IPS DF 6.9 (cell line): ENCODE measurements at regions not wholly inside any gene's neighbourhood (a gene's known extent, or its start where the extent isn't known, plus 50 kb on each side); places are given as distances from the start of the nearest gene placed in this dataset.

ENCODE experiments used
- DNase-seq: peaks from one replicate; pipeline ENCODE4 v3.0.0-alpha.2; 2013; ENCODE audit warnings: low read depth, low spot score
- H3K27ac ChIP-seq: one replicate; pipeline ENCODE4 v1.5.1; 2013; ENCODE audit warnings: low read length, control low read depth
- H3K27me3 ChIP-seq: 2 replicates; pipeline ENCODE4 v1.6.1; 2013; ENCODE audit warnings: mild to moderate bottlenecking, low read length; ENCODE audit not compliant: control insufficient read depth, insufficient read depth
- H3K36me3 ChIP-seq: 2 replicates; pipeline ENCODE4 v1.6.1; 2013; ENCODE audit warnings: low read length; ENCODE audit not compliant: control insufficient read depth, insufficient read depth
- H3K4me1 ChIP-seq: 2 replicates; pipeline ENCODE4 v1.6.1; 2013; ENCODE audit warnings: low read length; ENCODE audit not compliant: control insufficient read depth, insufficient read depth
- H3K4me3 ChIP-seq: 2 replicates; pipeline ENCODE4 v1.5.1; 2013; ENCODE audit warnings: mild to moderate bottlenecking, low read length
- H3K9me3 ChIP-seq: 2 replicates; pipeline ENCODE4 v1.6.1; 2013; ENCODE audit warnings: low read length, inconsistent platforms; ENCODE audit not compliant: control insufficient read depth, insufficient read depth
- WGBS: extraction: QIAGEN DNeasy Blood & Tissue Kit; methylation state at CpG from one replicate; pipeline ENCODE4 v1.1.7; 2013; ENCODE audit warnings: mixed read lengths, missing lambda C conversion rate; ENCODE audit not compliant: insufficient read length, insufficient coverage; 5-methylcytosine and 5-hydroxymethylcytosine counted together

DNA sequence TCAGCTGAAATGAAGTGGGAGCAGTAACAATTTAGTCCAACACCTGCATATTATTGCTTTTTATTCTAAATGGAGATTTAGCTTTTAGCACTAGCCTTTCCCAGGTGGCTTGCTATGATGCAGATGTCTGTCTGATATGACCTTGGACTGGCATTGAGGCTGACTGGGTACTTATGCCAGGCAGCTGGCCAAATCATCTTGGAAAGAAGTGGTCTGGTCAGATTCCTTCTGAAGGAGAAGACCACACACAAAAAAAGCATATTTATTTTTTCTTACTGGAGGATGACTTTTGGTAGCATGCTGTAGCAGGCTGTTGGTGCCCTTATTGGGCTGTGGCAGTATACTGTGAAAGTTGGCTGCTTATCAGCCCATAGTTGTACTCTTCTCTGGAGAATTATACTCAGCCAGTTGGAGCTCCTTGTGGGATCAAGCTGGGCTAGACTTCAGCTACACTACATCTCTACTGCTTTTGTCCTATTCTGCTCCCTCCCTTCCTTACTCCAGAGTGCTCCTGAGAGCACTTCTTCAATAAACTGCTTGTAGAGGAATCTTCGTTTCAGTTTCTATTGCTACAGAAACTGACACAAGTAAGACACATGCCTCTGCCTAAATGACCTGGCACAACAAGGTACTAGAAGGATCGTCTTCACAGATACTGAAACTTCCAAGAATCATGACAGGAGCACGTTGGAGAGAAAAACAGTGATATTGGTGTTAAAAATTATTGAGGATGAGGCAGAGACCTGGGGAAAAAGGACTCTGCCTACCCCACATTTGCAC, 196.8 kb upstream of the RPS6KA3 start:
- no CpG with 5 or more reads among the region's 3 CpGs for WGBS
- no peaks in the 10 kb centered on the region for H3K4me1 ChIP-seq
- no peaks in the 10 kb centered on the region for H3K27me3 ChIP-seq
- no peak for DNase-seq
- no peak overlapping the region for H3K27ac ChIP-seq
- no peak overlapping the region for H3K4me3 ChIP-seq
- H3K9me3 ChIP-seq = no peaks in the 10 kb centered on the region
- H3K36me3 ChIP-seq = no peaks in the 10 kb centered on the region

DNA sequence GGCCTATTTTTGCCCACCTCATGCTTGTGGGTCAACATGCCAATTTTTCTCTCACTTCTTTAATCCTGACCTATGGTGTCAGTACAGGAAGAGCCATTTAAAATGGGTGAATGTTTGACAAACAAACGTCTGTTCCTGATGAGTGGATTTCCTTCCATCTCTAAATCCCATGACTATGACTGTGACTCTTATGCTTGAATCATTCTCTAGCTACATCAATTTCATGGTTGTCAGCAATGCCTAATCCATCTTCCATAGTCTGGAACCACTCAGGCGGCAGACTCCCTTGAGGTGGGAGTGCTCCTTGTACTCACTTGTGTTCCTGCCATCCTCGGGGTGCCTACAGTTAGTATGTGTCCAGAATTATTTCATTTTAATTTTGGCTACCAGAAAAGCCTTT, 194.9 kb upstream of the RPS6KA3 start:
- no peak for DNase-seq
- Histone ChIP-seq H3K36me3 (no peaks in the 10 kb centered on the region), H3K9me3 (no peaks in the 10 kb centered on the region), H3K4me1 (no peaks in the 10 kb centered on the region), H3K27me3 (no peaks in the 10 kb centered on the region), H3K4me3 (no peak overlapping the region), H3K27ac (no peak overlapping the region)
- WGBS = no CpG with 5 or more reads among the region's 3 CpGs

DNA sequence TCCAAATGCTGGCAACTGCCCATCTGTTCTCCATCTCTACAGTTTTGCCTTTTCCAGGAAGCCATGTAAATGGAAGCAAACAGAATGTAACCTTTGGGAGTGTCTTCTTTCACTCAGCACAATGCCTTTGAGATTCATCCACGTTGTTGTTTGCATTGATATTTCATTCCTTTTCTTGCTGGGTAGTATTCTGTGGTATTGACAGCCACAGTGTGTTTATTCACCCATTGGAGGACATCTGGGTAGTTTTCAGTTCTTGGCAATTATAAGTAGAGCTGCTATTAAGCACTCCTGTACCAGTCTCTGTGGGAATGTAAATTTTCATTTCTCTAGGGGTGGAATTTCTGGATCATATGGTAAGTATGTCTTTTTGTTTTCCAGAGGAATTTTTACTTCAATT, 194.3 kb upstream of the RPS6KA3 start:
- Histone ChIP-seq H3K27ac (no peak overlapping the region), H3K27me3 (no peaks in the 10 kb centered on the region), H3K9me3 (no peaks in the 10 kb centered on the region), H3K4me3 (no peak overlapping the region), H3K36me3 (no peaks in the 10 kb centered on the region), H3K4me1 (no peaks in the 10 kb centered on the region)
- DNase-seq = no peak
- WGBS = no CpG with 5 or more reads among the region's 1 CpG

DNA sequence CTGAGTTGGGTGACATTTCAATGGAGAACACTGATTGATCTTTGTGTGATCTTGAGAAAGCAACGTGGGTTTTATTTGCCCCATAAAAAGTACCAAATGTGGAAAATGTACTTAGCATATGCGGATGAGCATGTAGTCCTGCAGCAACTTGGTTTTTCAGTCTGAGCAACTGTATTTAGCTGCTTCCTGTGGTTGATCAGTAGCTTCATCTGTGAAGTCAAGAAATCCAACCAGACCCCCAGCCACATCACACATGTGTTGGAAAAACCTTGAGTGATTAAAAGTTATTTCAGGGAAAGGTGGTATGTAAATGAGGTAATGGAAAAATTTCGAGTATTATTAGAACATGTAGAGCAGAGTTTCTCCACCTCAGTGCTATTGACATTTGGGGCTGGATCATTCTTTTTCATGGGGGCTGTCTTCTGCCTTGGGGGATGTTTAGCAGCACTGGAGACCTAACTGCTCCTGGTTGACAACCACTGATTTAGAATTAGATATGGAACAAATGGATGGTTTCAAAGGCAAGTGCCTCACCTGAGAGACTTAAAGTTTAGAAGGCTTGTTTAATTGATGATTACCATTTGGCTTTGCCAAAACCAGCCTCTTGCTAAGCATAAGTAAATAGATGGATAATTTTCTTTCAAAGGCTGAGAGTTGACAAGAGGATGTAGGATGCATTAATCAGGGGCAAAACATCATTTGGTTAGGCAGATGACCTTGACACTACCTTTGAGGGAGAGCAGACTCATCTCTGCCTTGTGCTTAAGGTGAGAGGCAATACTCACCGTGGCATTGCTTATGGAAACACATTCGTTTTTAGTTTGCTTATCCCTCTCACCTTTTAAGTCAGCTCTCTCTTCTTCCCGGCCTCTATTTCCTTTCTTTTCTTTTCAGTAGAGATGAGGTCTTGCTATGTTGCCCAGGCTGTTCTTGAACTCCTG, 193.0 kb upstream of the RPS6KA3 start:
- no peaks in the 10 kb centered on the region for H3K36me3 ChIP-seq
- WGBS = 100% methylated on average over 1 of the region's 6 CpGs
- DNase-seq = no peak
- H3K27me3 ChIP-seq = no peaks in the 10 kb centered on the region
- H3K4me3 ChIP-seq = no peak overlapping the region
- no peaks in the 10 kb centered on the region for H3K9me3 ChIP-seq
- no peak overlapping the region for H3K27ac ChIP-seq
- H3K4me1 ChIP-seq = no peaks in the 10 kb centered on the region

DNA sequence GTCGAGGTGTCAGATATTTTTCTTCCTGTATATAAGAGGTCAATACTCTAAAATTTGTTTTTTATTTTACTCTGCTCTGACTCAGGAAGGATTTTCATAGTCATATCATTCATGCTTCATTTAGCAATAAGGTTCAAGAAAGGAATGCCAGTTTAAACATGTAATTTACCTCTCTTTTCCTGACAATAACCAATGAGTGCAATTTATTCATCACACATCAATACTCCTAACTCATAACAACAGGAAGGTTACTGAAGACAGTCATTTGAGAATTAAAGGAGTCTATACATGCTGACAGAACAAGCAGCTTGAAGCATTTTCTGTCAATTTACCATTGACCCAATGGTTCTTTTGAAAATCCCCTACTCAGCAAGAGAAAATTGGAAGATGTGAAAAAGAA, 190.3 kb upstream of the RPS6KA3 start:
- no peak for DNase-seq
- Histone ChIP-seq H3K9me3 (no peaks in the 10 kb centered on the region), H3K27me3 (no peaks in the 10 kb centered on the region), H3K4me1 (no peaks in the 10 kb centered on the region), H3K4me3 (no peak overlapping the region), H3K36me3 (no peaks in the 10 kb centered on the region), H3K27ac (no peak overlapping the region)
- no CpG with 5 or more reads among the region's 1 CpG for WGBS

DNA sequence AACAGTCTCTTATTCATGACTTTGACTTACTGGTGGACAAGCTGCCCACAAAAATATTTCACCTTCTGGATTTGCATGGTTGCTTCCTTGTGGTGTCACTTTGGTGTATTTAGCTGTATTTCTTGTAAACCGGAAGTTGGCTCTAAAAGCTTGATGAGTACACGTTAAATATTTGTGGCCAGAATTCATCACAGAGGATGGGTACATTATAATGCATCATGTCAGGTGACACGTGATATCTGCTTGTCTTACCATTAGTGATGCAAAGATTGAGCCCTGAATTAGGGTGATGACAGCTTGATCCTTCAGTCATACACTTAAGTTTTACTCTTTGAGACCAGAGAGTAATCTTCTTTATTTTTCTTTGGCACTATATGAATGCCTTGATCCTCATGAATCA, 188.3 kb upstream of the RPS6KA3 start:
- Histone ChIP-seq H3K9me3 (no peaks in the 10 kb centered on the region), H3K36me3 (no peaks in the 10 kb centered on the region), H3K4me1 (no peaks in the 10 kb centered on the region), H3K27me3 (no peaks in the 10 kb centered on the region), H3K4me3 (no peak overlapping the region), H3K27ac (no peak overlapping the region)
- no CpG with 5 or more reads among the region's 3 CpGs for WGBS
- no peak for DNase-seq

DNA sequence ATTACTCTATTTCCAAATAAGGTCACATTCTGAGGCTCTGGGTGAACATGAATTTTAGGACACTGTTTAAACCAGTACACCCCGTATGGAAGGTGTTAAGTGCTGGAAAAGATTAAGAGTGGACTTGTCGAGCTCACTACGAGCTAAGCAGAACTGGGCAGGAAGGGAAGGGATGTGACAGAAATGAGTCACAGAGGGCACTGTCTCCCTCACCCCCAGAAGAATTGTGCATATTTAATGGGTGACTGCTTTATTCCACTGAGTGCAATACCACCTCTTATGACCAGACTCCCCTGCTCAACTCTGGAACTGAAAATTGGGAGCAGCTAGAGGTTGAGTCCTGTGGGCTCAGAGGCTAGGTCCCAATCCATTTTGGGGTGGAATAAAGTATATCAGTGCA, 187.4 kb upstream of the RPS6KA3 start:
- H3K36me3 ChIP-seq = no peaks in the 10 kb centered on the region
- no peak for DNase-seq
- H3K27ac ChIP-seq = no peak overlapping the region
- no CpG with 5 or more reads among the region's 3 CpGs for WGBS
- no peaks in the 10 kb centered on the region for H3K27me3 ChIP-seq
- H3K9me3 ChIP-seq = no peaks in the 10 kb centered on the region
- H3K4me1 ChIP-seq = no peaks in the 10 kb centered on the region
- H3K4me3 ChIP-seq = no peak overlapping the region

DNA sequence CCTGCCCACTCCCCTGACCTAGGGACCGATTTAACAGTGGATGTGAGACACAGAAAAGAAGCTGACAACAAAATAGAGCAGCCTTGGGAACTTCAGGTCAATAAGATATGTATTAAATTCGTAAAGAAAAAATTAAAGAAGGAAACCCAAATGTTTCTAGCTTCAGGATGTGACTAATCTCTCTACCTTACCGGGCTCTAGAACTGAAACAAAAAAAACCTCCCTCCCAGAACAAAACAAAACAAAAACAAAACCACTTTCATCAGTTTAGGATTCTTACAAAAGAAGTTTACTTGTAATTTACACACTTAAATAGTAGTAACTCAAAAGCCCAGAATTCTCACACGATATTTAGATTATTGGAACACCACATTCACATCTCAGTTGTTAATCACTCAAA, 185.8 kb upstream of the RPS6KA3 start:
- Histone ChIP-seq H3K4me1 (no peaks in the 10 kb centered on the region), H3K27me3 (no peaks in the 10 kb centered on the region), H3K4me3 (no peak overlapping the region), H3K27ac (no peak overlapping the region), H3K9me3 (no peaks in the 10 kb centered on the region), H3K36me3 (no peaks in the 10 kb centered on the region)
- WGBS = no CpG with 5 or more reads among the region's 4 CpGs
- no peak for DNase-seq

DNA sequence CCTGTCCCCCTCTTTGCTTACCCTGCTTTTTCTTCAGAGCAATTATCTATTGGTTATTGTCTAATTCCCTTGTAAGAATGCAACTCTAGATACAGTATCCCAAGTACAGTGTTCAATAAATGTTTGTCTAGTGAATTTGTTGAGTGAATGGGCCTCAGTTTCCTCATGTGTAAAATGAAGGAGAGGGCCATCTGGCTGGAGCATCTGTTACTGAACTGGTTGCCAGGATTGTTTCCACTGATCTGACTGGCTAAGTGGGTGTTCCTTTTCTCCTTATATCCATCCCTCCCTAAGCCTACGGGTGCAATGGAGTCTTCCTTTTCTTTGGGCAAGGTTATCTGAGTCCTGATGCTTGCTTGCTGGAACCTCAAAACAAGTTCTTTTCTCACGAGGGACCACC, 185.2 kb upstream of the RPS6KA3 start:
- Histone ChIP-seq H3K4me1 (no peaks in the 10 kb centered on the region), H3K9me3 (no peaks in the 10 kb centered on the region), H3K36me3 (no peaks in the 10 kb centered on the region), H3K4me3 (no peak overlapping the region), H3K27ac (no peak overlapping the region), H3K27me3 (no peaks in the 10 kb centered on the region)
- DNase-seq = no peak
- WGBS = no CpG with 5 or more reads among the region's 2 CpGs

DNA sequence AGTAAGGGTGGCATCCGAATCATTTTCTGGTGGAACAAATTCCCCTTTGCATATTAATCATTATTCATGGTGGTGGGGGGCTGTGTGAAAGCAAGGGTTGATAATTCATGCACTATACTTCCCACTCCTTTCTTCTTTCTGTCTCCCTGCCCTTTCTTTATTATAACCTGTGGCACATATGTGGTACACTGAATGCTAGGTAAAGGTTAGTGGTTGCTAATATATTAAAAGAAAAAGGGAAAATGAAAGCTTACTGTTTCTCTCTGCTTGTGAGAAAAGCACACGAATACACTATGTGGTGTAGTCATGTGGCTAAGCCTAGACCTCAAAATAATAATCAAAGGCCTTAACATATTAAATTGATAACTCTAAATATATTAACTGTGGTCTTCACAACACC, 178.4 kb upstream of the RPS6KA3 start:
- no CpG with 5 or more reads among the region's 2 CpGs for WGBS
- H3K9me3 ChIP-seq = no peaks in the 10 kb centered on the region
- no peak overlapping the region for H3K4me3 ChIP-seq
- no peak for DNase-seq
- no peaks in the 10 kb centered on the region for H3K4me1 ChIP-seq
- H3K36me3 ChIP-seq = no peaks in the 10 kb centered on the region
- no peaks in the 10 kb centered on the region for H3K27me3 ChIP-seq
- no peak overlapping the region for H3K27ac ChIP-seq
